ENCODE measurements at regions not wholly inside any gene's neighbourhood (a gene's known extent, or its start where the extent isn't known, plus 50 kb on each side); places are given as distances from the start of the nearest gene placed in this dataset.

DNA sequence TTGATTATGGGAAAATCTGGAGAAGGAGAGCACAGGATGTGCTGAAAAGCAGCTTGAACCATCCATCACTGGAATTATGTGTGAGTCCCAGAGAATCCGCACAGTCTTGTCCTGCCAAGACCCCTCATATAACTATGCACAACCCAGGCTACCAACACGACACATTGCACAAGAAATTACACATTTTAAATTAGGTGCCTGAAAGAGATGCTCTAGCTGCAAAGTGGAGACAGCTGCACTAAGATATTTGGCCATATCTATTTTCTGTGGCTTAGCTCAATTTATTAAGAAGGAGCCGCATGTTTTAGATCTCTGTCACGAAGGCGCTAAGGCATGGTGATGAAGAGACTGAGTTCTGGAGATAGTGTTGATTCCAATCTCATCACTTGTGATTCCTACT is 1308.4 kb downstream of the CDH8 start:
- TF ChIP-seq POLR2A (IDR thresholded peaks at IDR 0.05; ENCODE audit: low read length) (no peak), GATA1 (IDR thresholded peaks at IDR 0.05; ENCODE audit: low read depth, low read length) (no peak)
